AG04450 (cell line): ENCODE measurements at regions not wholly inside any gene's neighbourhood (a gene's known extent, or its start where the extent isn't known, plus 50 kb on each side); places are given as distances from the start of the nearest gene placed in this dataset.

Source experiments
- CTCF ChIA-PET: fragments of 300-600, 350-600 bp; formaldehyde crosslinking; extraction: SDS; loops from one replicate; lab custom pipeline; 2022; ENCODE audit warnings: antibody characterized with exemption, inconsistent platforms; lab: Charles Lee
- POLR2A ChIA-PET: fragments of 350-600 bp; formaldehyde crosslinking; extraction: SDS; loops from one replicate; lab custom pipeline; 2021; ENCODE audit warnings: antibody characterized with exemption, inconsistent platforms; lab: Yijun Ruan, JAX
- DNase-seq: peaks from one replicate; pipeline ENCODE4 v3.0.0-alpha.2; 2011; ENCODE audit warnings: low read depth, low spot score
- H3K27ac ChIP-seq: one replicate; pipeline ENCODE4 v1.5.1; 2012; ENCODE audit warnings: low read depth, low read length, control low read depth
- H3K27me3 ChIP-seq: one replicate; pipeline ENCODE4 v1.6.0; 2012; ENCODE audit warnings: low read length; ENCODE audit not compliant: control insufficient read depth, insufficient read depth
- H3K4me3 ChIP-seq: 2 replicates; pipeline ENCODE4 v1.5.1; 2011; ENCODE audit warnings: mild to moderate bottlenecking, low read depth, low read length, control low read depth
- H3K9me3 ChIP-seq: 2 replicates; pipeline ENCODE4 v1.5.1; 2012; ENCODE audit warnings: low read length; ENCODE audit not compliant: control insufficient read depth, insufficient read depth
- CTCF ChIP-seq: IDR thresholded peaks from 2 replicates; pipeline ENCODE4 v1.5.1; 2011; ENCODE audit warnings: low read depth, low read length, control low read depth, inconsistent platforms

GRCh38 chr7:57381581-57381980 lies 68.4 kb upstream of the ZNF716 start:
- no peaks in the 10 kb centered on the region for H3K27me3 ChIP-seq
- ChIA-PET POLR2A (no interaction called here), CTCF (no interaction called here)
- no peak overlapping the region for H3K27ac ChIP-seq
- no peak for TF ChIP-seq CTCF
- no peak for DNase-seq
- H3K4me3 ChIP-seq, result no peak overlapping the region
- peaks cover 65% of the 10 kb centered on the region for H3K9me3 ChIP-seq

GRCh38 chr7:57384380-57384779 lies 65.6 kb upstream of the ZNF716 start:
- POLR2A ChIA-PET, result no interaction called here

GRCh38 chr7:57385668-57386067 lies 64.3 kb upstream of the ZNF716 start:
- CTCF ChIA-PET, result no interaction called here
- H3K27me3 ChIP-seq, result no peaks in the 10 kb centered on the region
- H3K4me3 ChIP-seq, result no peak overlapping the region
- no peak for DNase-seq
- TF ChIP-seq CTCF, result no peak
- H3K27ac ChIP-seq, result no peak overlapping the region
- peaks cover 74% of the 10 kb centered on the region for H3K9me3 ChIP-seq
- POLR2A ChIA-PET, result no interaction called here

More at GRCh38 chr7:57384380-57384779, 65.6 kb upstream of the ZNF716 start:
- TF ChIP-seq CTCF, result no peak
- CTCF ChIA-PET, result no interaction called here
- Histone ChIP-seq H3K27ac (no peak overlapping the region), H3K27me3 (no peaks in the 10 kb centered on the region), H3K9me3 (peaks cover 72% of the 10 kb centered on the region), H3K4me3 (no peak overlapping the region)
- no peak for DNase-seq

- DNase-seq, result no peak
- H3K27ac ChIP-seq, result no peak overlapping the region
- ChIA-PET CTCF (no interaction called here), POLR2A (no interaction called here)
- no peaks in the 10 kb centered on the region for H3K27me3 ChIP-seq
- no peak overlapping the region for H3K4me3 ChIP-seq
- peaks cover 64% of the 10 kb centered on the region for H3K9me3 ChIP-seq
- TF ChIP-seq CTCF, result no peak
Measured at GRCh38 chr7:57388761-57389160, 61.2 kb upstream of the ZNF716 start.

DNA sequence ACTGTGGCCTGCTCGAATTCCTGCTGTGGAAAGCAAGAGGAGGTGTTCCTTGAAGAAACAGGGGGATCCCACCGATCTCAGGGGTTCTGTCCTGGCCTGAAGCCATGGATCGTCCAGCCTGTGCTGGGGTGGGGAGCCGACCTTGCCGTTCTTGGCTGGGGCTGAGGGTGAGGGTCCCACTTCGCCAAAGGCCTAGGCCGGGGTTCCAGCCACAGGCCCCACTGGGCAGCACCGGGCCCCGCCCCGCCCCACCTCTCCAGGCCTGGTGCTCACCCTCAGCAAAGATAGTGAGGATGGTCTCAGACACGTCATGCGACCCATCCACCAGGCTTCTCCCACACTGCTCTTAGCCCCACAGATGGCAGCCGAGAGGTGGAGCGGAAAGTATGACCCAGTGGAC lies 51.4 kb upstream of the ZNF716 start:
- Histone ChIP-seq H3K27ac (no peak overlapping the region), H3K4me3 (no peak overlapping the region), H3K9me3 (peaks cover 46% of the 10 kb centered on the region), H3K27me3 (no peaks in the 10 kb centered on the region)
- ChIA-PET CTCF (no interaction called here), POLR2A (no interaction called here)
- no peak for DNase-seq
- no peak for TF ChIP-seq CTCF
